ENCODE measurements at regions not wholly inside any gene's neighbourhood (a gene's known extent, or its start where the extent isn't known, plus 50 kb on each side); places are given as distances from the start of the nearest gene placed in this dataset.

DNA sequence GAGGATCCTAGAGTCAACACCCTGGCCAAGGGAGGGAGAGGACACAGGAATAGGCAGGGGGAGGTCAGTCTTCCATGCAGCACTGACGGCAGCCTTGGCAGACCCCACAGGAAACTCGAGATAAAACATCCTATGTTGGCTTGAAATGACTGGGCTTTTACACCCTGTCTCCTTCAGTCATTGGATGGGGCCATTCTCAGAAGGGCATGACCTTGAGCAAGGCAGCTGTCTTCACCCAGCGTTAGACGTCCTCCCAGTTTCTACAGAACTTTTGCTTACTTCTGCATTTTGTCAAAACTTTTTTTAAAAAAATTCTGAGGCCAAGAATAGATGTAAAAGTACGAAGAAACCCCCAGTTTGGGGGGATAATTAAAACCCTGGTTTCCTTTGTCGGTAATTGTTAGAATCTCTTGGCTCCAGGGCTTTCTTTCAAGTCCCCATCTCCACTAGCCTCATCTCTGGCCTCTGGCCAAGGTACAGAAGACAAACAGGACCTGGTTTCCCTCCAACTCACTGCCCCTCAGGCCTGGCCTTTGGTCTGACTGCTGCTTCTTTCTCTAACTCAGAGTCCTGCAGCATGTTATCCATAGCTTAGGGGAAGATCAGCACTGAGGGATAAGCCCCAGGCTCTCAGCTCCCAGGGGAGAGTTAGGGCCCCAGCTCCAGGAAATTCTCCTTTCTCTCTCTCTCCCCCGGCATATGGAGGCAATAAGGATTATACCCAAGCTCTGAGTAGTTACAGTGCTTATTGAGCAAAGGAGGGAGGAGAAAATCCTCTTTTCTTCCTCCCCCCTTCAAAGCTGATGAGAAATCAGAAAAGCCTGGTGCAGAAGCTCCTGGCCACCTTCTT is 51.6 kb upstream of the KCND3 start:
- no peak for DNase-seq (ENCODE audit: low read depth in 4 of 4, low spot score in 1 of 4)

- DNase-seq (ENCODE audit: low read depth in 4 of 4, low spot score in 1 of 4) = no peak
Observed at GRCh38 chr1:112043901-112044300, 54.4 kb upstream of the KCND3 start.

DNA sequence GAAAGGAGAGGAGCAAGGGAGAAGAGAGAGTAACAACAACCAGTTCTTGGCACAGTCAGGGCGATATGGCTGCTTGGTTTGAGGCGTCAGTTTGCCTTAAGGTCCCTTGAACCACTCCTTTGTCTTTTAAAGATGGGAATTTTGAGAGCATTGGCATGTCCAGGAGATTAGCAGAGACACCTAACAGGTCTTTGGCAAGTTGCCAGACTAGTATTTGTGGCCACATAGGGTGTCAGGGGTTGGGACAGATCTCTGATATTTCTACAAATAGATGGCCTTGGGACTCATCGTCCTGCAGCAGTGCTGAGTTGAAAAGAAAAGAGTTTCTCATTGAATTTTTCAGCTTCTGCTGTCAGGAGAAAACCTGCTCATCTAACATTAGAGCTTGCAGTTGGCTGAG is 55.3 kb upstream of the KCND3 start:
- DNase-seq (ENCODE audit: low read depth in 4 of 4, low spot score in 1 of 4) = no peak

DNA sequence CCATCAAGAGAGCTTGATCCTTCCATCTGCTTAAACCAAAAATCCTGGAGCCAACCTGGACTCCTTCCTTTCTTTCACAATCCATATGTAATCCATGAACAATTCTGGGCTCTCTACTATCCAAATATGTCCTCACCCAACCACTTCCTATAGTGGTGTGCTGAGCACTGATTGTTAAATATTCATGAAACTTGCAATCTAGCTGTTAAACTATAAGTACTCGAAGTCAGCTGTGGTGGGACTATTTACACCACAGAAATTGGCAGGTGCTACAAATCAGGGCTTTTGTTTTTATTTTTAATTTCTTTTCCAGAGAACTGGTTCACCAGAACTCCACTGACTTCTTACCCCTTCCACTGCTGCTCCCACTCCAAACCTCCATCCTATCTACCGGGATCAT is 57.2 kb upstream of the KCND3 start:
- DNase-seq (ENCODE audit: low read depth in 4 of 4, low spot score in 1 of 4) = no peak

DNA sequence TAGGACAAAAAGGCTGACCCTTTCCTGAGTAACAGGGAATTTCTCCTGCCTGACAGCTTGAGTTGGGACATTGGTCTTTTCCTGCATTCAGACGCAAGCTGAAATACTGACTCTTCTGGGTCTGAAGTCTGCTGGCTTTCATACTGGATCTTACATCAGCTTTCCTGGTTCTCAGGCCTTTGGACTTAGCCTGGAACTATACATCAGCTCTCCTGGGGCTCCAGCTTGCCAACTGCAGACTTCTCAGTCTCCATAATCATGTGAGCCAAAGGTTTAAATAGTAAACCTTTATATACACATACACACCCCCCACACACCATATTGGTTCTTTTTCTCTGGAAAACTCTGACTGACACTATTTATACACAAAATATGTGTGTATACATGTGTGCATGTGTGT is 59.0 kb upstream of the KCND3 start:
- DNase-seq (ENCODE audit: low read depth in 4 of 4, low spot score in 1 of 4) = no peak

- no peak for DNase-seq (ENCODE audit: low read depth in 4 of 4, low spot score in 1 of 4)
Observed at GRCh38 chr1:112054510-112054909, 65.0 kb upstream of the KCND3 start.

DNA sequence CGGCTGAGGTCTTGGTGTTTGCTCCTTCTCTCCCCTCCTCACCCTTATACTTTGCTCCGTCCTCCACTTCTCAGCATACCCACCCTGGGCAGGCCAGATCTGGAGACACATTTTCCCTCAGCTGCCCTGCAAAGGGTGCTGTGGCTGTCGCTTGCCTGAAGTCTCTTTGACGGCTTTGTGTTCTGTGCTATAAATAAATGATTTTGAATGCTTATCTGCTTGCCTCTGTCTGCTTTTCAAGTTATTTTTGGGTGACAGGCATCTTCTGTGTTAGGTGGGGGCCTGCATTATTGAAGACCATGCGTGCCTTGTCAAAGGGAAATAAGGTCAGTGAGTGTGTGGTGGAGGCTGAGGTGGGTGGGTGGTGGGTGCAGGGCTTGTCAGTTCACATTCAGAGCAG is 66.9 kb upstream of the KCND3 start:
- no peak for DNase-seq (ENCODE audit: low read depth in 4 of 4, low spot score in 1 of 4)

DNA sequence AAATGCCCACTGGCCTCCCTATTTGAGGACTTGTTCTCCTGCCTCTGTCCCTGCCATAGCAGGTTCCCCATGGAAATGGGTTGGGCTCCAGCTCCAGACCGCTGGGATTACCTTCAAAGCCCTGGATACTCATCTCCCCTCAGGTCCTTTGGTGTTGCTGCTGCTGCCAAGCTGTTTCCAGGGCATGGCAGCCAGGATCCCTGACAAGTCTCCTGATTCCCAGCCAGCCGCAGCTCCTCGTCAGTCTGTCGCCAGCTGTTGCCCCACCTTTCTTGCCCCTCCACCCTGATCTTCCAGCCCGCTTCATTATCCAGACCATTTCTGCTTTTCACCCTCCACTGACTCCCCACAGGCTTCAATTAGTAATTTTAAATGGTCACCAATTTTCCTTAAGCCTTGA is 68.3 kb upstream of the KCND3 start:
- no peak for DNase-seq (ENCODE audit: low read depth in 4 of 4, low spot score in 1 of 4)

DNA sequence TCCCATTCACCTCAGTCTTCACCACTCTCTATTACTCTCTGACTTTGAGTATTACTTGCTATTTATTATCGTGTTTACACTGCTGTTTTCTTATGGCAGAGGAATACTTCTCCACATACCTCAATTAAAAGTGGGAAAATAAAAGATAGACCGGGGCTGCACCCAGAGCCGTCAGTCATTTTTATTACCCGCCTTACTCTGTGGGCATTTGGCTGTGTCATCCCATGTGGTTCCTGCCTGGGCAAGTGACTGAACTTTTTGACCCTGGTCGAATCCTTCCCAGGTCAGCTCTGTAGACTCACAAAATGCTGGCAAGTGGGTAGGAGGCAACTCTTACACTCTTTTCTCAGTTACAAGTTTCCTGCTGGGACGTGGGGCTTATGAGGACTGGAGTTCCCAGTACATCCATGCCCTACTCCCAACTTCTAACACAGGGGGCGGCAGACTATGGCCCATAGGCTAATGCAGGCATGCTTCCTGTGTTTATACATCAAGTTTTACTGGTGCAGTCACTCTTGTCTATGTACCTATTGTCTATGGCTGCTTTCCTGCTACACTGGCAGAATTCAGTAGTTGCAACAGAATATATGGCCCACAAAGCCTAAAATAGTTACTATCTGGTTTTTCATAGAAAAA is 69.5 kb upstream of the KCND3 start:
- no peak for DNase-seq (ENCODE audit: low read depth in 4 of 4, low spot score in 1 of 4)

GRCh38 chr1:112059679-112060078 is 70.2 kb upstream of the KCND3 start:
- no peak for DNase-seq (ENCODE audit: low read depth in 4 of 4, low spot score in 1 of 4)

DNA sequence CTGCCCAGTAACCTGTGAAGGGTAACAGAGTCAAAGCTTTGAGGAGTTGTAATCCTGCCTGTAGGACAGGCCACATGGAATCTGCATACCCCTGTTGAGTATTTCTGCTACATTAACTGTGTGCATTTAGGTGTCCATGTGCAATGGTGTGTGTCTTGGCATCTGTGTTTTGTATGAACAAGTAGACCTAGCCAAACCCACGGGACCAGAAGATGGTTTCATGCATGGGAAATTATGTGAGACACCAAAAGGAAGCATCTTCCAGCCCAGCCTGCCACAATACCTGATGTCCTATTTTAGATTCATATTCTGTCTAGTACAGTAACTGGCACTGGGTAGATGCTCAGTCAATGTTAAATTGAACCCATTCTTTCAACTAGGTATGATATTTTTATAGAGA is 70.8 kb upstream of the KCND3 start:
- DNase-seq (ENCODE audit: low read depth in 4 of 4, low spot score in 1 of 4) = no peak

- no peak for DNase-seq (ENCODE audit: low read depth in 4 of 4, low spot score in 1 of 4)
Observed at GRCh38 chr1:112061056-112061455, 71.6 kb upstream of the KCND3 start.

- DNase-seq (ENCODE audit: low read depth in 4 of 4, low spot score in 1 of 4) = no peak
Observed at GRCh38 chr1:112061901-112062320, 72.4 kb upstream of the KCND3 start.

GRCh38 chr1:112063781-112064728 is 74.6 kb upstream of the KCND3 start:
- DNase-seq (ENCODE audit: low read depth in 4 of 4, low spot score in 1 of 4) = no peak

GRCh38 chr1:112067989-112068388 is 78.5 kb upstream of the KCND3 start:
- DNase-seq (ENCODE audit: low read depth in 4 of 4, low spot score in 1 of 4) = no peak

DNA sequence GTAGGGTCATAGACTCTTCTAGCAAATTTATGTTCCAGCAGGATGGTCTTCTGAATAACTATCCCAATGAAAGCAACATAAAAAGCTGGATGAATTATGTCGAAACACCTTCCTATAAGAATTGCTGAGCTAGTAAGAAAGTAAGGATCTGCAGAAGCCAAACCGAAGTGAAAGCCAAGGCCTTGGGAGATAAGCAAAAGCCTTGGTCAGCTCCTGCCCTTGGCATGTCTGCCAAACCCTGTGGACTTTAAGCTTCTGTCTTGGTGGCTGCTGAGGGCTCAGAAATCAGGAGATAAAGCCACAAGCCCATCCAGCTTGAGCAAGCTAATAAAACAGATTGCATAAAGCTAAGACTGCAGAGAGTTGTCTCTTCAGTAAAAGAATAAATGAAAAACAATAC is 81.2 kb upstream of the KCND3 start:
- DNase-seq (ENCODE audit: low read depth in 4 of 4, low spot score in 1 of 4) = no peak

GRCh38 chr1:112074711-112075110 is 85.2 kb upstream of the KCND3 start:
- DNase-seq (ENCODE audit: low read depth in 4 of 4, low spot score in 1 of 4) = no peak

GRCh38 chr1:112075566-112075965 is 86.1 kb upstream of the KCND3 start:
- no peak for DNase-seq (ENCODE audit: low read depth in 4 of 4, low spot score in 1 of 4)

GRCh38 chr1:112079446-112079845 is 90.0 kb upstream of the KCND3 start:
- no peak for DNase-seq (ENCODE audit: low read depth in 4 of 4, low spot score in 1 of 4)

GRCh38 chr1:112083487-112083886 is 94.0 kb upstream of the KCND3 start:
- no peak for DNase-seq (ENCODE audit: low read depth in 4 of 4, low spot score in 1 of 4)

DNA sequence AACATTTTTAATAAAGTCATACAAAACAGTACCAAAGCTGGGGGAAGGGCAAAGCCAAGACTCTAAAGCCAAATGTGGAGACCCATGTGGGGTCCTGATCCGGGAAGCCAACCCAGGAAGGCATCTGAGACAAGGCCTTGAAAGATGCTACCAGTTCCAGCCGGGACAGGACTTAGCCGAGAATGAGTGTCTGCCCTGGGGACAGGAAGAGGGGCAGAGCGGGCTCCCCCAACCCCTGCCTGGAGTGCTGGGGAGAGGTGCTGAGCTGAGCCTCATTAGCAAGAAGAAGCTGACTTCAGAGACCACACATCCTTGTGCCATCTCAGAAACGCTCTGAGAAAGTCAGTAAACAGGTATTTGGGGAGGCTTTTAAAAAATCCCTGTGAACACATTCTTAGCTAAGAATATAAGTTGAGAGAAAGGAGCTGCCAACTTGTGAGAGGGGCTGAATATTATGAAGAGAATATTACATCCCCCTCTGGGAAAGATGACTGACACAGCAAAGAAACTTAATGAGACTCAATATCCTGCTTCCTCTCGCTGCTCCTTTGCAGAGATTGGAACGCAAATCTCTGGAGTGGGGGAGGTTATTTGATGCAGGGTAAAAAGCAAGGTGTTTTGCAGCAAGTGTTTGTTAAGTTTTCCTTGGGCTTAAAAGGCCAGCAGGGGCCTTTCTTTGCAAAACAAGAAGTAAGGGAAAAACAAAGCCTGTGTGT is 103.3 kb upstream of the KCND3 start:
- DNase-seq (ENCODE audit: low read depth in 4 of 4, low spot score in 1 of 4) = no peak

Measured in stimulated activated CD4-positive, alpha-beta T cell treated with anti-CD3 and anti-CD28 coated beads, Interleukin-1b, Interleukin-23, amount 100 ng/mL, for 24 hours (primary cell).